ENCODE measurements at regions not wholly inside any gene's neighbourhood (a gene's known extent, or its start where the extent isn't known, plus 50 kb on each side); places are given as distances from the start of the nearest gene placed in this dataset.

GRCh38 chr21:21688889-21689288, 690.7 kb downstream of the NCAM2 start:
- TF ChIP-seq POLR2A (IDR thresholded peaks at IDR 0.05; ENCODE audit: low read length) (no peak), GATA1 (IDR thresholded peaks at IDR 0.05; ENCODE audit: low read depth, low read length) (no peak)
